ENCODE measurements at regions not wholly inside any gene's neighbourhood (a gene's known extent, or its start where the extent isn't known, plus 50 kb on each side); places are given as distances from the start of the nearest gene placed in this dataset.

GRCh38 chr12:114237230-114237629 is 168.7 kb downstream of the TBX5 start:
- BruUV-seq (replicated peaks), result no TSS peak

GRCh38 chr12:114232187-114232586 is 173.8 kb downstream of the TBX5 start:
- Histone ChIP-seq H3K27ac (ENCODE audit: low read depth, low read length, poor library complexity, severe bottlenecking) (no peak overlapping the region), H3K4me2 (ENCODE audit: low read length) (no peak overlapping the region), H3K79me2 (ENCODE audit: insufficient read depth, low read depth, low read length) (no peaks in the 10 kb centered on the region), H3K36me3 (ENCODE audit: insufficient read depth, low read length) (no peaks in the 10 kb centered on the region), H4K20me1 (ENCODE audit: insufficient read depth, low read length) (no peaks in the 10 kb centered on the region), H3K4me1 (ENCODE audit: insufficient read depth, low read length, poor library complexity, severe bottlenecking) (no peaks in the 10 kb centered on the region), H3K4me3 (ENCODE audit: low read depth, low read length, poor library complexity, severe bottlenecking) (no peak overlapping the region), H3K9me2 (ENCODE audit: insufficient read depth, low read length) (no peaks in the 10 kb centered on the region), H2AFZ (ENCODE audit: low read length) (no peak overlapping the region), H3K9me3 (ENCODE audit: low read length) (no peaks in the 10 kb centered on the region)
- BruUV-seq (replicated peaks), result no TSS peak
- POLR2A ChIA-PET, result interaction anchor here (0.6 kb wide), 1 partner anchor 310 kb away, joined by 3 read pairs; no protein-coding TSS in a partner anchor
- intact Hi-C loops (cut with micrococcal nuclease; ENCODE audit: unreplicated experiment), result no loop called here
- CTCF ChIA-PET (ENCODE audit: unreplicated experiment), result no interaction called here
- DNase-seq (ENCODE audit: low spot score), result no peak
- TF ChIP-seq CTCF (conservative IDR thresholded peaks at IDR 0.05; ENCODE audit: low read length) (no peak), EZH2phosphoT487 (IDR thresholded peaks at IDR 0.05; ENCODE audit: borderline replicate concordance, low read depth, low read length) (no peak)

More at GRCh38 chr12:114237230-114237629, 168.7 kb downstream of the TBX5 start:
- H4K20me1 ChIP-seq (ENCODE audit: insufficient read depth, low read length), result no peaks in the 10 kb centered on the region
- H3K9me3 ChIP-seq (ENCODE audit: low read length), result no peaks in the 10 kb centered on the region; the same call in 1 of the 2 replicates
- H3K9me2 ChIP-seq (ENCODE audit: insufficient read depth, low read length), result no peaks in the 10 kb centered on the region
- H3K4me3 ChIP-seq (ENCODE audit: low read depth, low read length, poor library complexity, severe bottlenecking), result no peak overlapping the region
- intact Hi-C loops (cut with micrococcal nuclease; ENCODE audit: unreplicated experiment), result no loop called here
- H3K4me1 ChIP-seq (ENCODE audit: insufficient read depth, low read length, poor library complexity, severe bottlenecking), result no peaks in the 10 kb centered on the region
- CTCF ChIA-PET (ENCODE audit: unreplicated experiment), result no interaction called here
- no peaks in the 10 kb centered on the region for H3K36me3 ChIP-seq (ENCODE audit: insufficient read depth, low read length)
- H2AFZ ChIP-seq (ENCODE audit: low read length), result no peak overlapping the region
- DNase-seq (ENCODE audit: low spot score), result no peak
- H3K79me2 ChIP-seq (ENCODE audit: insufficient read depth, low read depth, low read length), result no peaks in the 10 kb centered on the region
- POLR2A ChIA-PET, result interaction anchor here (0.6 kb wide), 1 partner anchor 61 kb away, joined by 3 read pairs; no protein-coding TSS in a partner anchor
- no peak for TF ChIP-seq CTCF (conservative IDR thresholded peaks at IDR 0.05; ENCODE audit: low read length)
- TF ChIP-seq EZH2phosphoT487 (IDR thresholded peaks at IDR 0.05; ENCODE audit: borderline replicate concordance, low read depth, low read length), result no peak
- no peak overlapping the region for H3K4me2 ChIP-seq (ENCODE audit: low read length)
- no peak overlapping the region for H3K27ac ChIP-seq (ENCODE audit: low read depth, low read length, poor library complexity, severe bottlenecking)

- POLR2A ChIA-PET, result interaction anchor here (0.7 kb wide), 1 partner anchor 931 kb away, joined by 3 read pairs; no protein-coding TSS in a partner anchor
- DNase-seq (ENCODE audit: low spot score), result no peak
- Histone ChIP-seq H3K36me3 (ENCODE audit: insufficient read depth, low read length) (no peaks in the 10 kb centered on the region), H3K4me3 (ENCODE audit: low read depth, low read length, poor library complexity, severe bottlenecking) (no peak overlapping the region), H3K79me2 (ENCODE audit: insufficient read depth, low read depth, low read length) (no peaks in the 10 kb centered on the region), H4K20me1 (ENCODE audit: insufficient read depth, low read length) (no peaks in the 10 kb centered on the region), H3K9me2 (ENCODE audit: insufficient read depth, low read length) (no peaks in the 10 kb centered on the region), H3K9me3 (ENCODE audit: low read length) (no peaks in the 10 kb centered on the region), H3K4me1 (ENCODE audit: insufficient read depth, low read length, poor library complexity, severe bottlenecking) (no peaks in the 10 kb centered on the region), H2AFZ (ENCODE audit: low read length) (no peak overlapping the region), H3K4me2 (ENCODE audit: low read length) (no peak overlapping the region), H3K27ac (ENCODE audit: low read depth, low read length, poor library complexity, severe bottlenecking) (no peak overlapping the region)
- intact Hi-C loops (cut with micrococcal nuclease; ENCODE audit: unreplicated experiment), result no loop called here
- TF ChIP-seq CTCF (conservative IDR thresholded peaks at IDR 0.05; ENCODE audit: low read length) (no peak), EZH2phosphoT487 (IDR thresholded peaks at IDR 0.05; ENCODE audit: borderline replicate concordance, low read depth, low read length) (no peak)
- no TSS peak for BruUV-seq (replicated peaks)
- CTCF ChIA-PET (ENCODE audit: unreplicated experiment), result no interaction called here
Measured at GRCh38 chr12:114229150-114229549, 176.8 kb downstream of the TBX5 start.

Measured in OCI-LY7 (cell line).